ENCODE measurements at regions not wholly inside any gene's neighbourhood (a gene's known extent, or its start where the extent isn't known, plus 50 kb on each side); places are given as distances from the start of the nearest gene placed in this dataset.

DNA sequence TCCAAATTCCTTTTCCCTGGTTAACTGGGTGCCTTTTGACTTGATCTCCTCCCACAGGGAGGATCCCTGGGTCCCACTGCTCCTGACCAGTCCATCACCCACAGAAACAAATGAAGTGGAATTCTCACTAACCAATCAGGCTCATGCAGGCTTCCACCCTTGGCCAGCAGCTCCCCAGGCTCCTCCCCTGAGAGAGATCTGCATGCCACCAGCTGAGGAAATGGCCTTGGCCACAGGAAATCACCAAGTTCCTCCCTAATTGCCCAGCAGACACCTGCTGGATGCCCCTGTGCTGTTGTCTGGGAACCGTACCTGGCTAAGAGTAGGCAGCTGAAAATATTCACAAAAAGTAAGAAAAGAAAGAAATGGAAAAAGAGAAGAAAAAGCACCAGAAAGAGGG, 207.4 kb downstream of the NCK2 start:
- H3K27me3 Mint-ChIP-seq (ENCODE audit: unreplicated experiment): no peaks in the 10 kb centered on the region
- BruUV-seq (replicated peaks): no TSS peak

GRCh38 chr2:105951384-105951694, 206.6 kb downstream of the NCK2 start:
- intact Hi-C loops (cut with micrococcal nuclease; ENCODE audit: unreplicated experiment): no loop called here
- no peaks in the 10 kb centered on the region for H3K9me3 Mint-ChIP-seq (ENCODE audit: low read depth, unreplicated experiment)
- H3K36me3 Mint-ChIP-seq (ENCODE audit: insufficient read depth, unreplicated experiment): no peaks in the 10 kb centered on the region
- CTCF ChIA-PET: no interaction called here
- no peak overlapping the region for H3K27ac Mint-ChIP-seq (ENCODE audit: unreplicated experiment)
- TF ChIP-seq CTCF (IDR thresholded peaks at IDR 0.05; ENCODE audit: unreplicated experiment): no peak
- H3K4me1 Mint-ChIP-seq (ENCODE audit: low read depth, unreplicated experiment): peaks cover 8% of the 10 kb centered on the region
- BruUV-seq (replicated peaks): no TSS peak
- H3K4me3 Mint-ChIP-seq (ENCODE audit: low read depth, unreplicated experiment): no peak overlapping the region
- no peaks in the 10 kb centered on the region for H3K27me3 Mint-ChIP-seq (ENCODE audit: unreplicated experiment)
- DNase-seq: no peak

More for the DNA sequence above, 207.4 kb downstream of the NCK2 start:
- Mint-ChIP-seq H3K27ac (ENCODE audit: unreplicated experiment) (no peak overlapping the region), H3K4me1 (ENCODE audit: low read depth, unreplicated experiment) (peaks cover 8% of the 10 kb centered on the region), H3K9me3 (ENCODE audit: low read depth, unreplicated experiment) (no peaks in the 10 kb centered on the region), H3K4me3 (ENCODE audit: low read depth, unreplicated experiment) (no peak overlapping the region), H3K36me3 (ENCODE audit: insufficient read depth, unreplicated experiment) (no peaks in the 10 kb centered on the region)
- intact Hi-C loops (cut with micrococcal nuclease; ENCODE audit: unreplicated experiment): no loop called here
- TF ChIP-seq CTCF (IDR thresholded peaks at IDR 0.05; ENCODE audit: unreplicated experiment): no peak
- no peak for DNase-seq
- CTCF ChIA-PET: no interaction called here

DNA sequence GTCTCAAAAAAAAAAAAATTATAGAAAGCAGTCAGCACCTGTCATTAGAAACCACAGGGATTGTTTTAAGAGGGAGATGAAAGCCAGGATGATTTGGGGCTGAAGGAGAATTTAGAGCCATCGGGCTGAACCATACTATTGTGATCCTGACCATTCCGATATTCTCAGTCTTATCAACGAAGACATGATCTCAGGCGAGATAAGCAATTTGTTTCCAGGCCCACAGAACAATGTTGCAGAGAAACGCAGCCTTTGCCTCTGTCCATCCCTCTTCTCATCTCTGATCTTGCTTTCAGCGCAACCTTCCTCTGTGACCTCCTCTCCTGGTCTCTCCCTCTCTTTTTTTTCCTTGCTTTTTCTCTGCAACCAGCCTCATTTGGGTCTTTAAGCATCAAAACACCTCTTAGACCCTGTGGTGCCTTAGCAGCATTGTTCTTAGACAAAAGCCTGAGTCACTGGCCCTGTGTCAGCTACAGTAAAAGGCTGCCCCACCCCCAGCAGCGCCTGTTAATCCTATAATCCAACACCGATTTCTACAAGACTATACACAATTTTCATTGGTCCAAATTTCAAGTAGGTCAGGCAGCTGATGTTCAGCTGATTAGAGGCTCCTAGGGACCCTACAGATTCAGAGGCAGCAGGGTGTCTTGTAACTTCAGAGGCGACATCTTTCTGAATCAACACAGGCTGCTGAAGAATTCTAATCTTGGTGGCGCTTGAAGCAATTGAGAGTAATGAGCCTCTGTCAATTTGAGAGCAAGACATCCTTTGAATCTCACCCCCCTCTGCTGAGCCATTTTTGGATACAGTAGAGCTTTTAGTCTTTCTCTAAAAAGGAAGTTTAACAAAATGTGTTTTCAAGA, 206.0 kb downstream of the NCK2 start:
- CTCF ChIA-PET: no interaction called here
- intact Hi-C loops (cut with micrococcal nuclease; ENCODE audit: unreplicated experiment): no loop called here
- Mint-ChIP-seq H3K27me3 (ENCODE audit: unreplicated experiment) (no peaks in the 10 kb centered on the region), H3K9me3 (ENCODE audit: low read depth, unreplicated experiment) (no peaks in the 10 kb centered on the region), H3K4me3 (ENCODE audit: low read depth, unreplicated experiment) (no peak overlapping the region), H3K36me3 (ENCODE audit: insufficient read depth, unreplicated experiment) (no peaks in the 10 kb centered on the region), H3K4me1 (ENCODE audit: low read depth, unreplicated experiment) (peaks cover 8% of the 10 kb centered on the region), H3K27ac (ENCODE audit: unreplicated experiment) (no peak overlapping the region)
- no peak for DNase-seq
- TF ChIP-seq CTCF (IDR thresholded peaks at IDR 0.05; ENCODE audit: unreplicated experiment): no peak
- no TSS peak for BruUV-seq (replicated peaks)

DNA sequence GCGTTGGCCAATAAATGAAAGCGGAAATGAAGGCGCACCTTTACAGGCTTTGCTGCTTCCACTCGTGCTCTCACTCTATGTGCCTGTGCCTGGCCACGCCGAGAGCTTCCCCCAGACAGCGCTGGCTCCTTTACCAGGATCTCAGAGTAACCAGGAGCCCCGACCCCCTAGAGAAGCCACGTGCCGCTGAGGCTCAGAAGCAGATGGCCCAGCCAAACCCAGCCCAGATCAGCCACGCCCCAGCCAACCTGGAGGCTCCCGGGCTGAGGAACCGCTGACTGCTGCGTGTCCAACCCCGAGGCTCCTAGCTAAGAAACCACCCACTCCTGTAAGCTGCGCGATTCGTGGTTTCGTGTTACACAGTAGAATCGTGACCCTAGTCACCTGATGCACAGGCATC, 199.3 kb downstream of the NCK2 start:
- no peak for TF ChIP-seq CTCF (IDR thresholded peaks at IDR 0.05; ENCODE audit: unreplicated experiment)
- Mint-ChIP-seq H3K27ac (ENCODE audit: unreplicated experiment) (no peak overlapping the region), H3K4me1 (ENCODE audit: low read depth, unreplicated experiment) (no peaks in the 10 kb centered on the region), H3K36me3 (ENCODE audit: insufficient read depth, unreplicated experiment) (no peaks in the 10 kb centered on the region), H3K27me3 (ENCODE audit: unreplicated experiment) (no peaks in the 10 kb centered on the region), H3K4me3 (ENCODE audit: low read depth, unreplicated experiment) (no peak overlapping the region), H3K9me3 (ENCODE audit: low read depth, unreplicated experiment) (no peaks in the 10 kb centered on the region)
- BruUV-seq (replicated peaks): no TSS peak
- no peak for DNase-seq
- CTCF ChIA-PET: no interaction called here
- intact Hi-C loops (cut with micrococcal nuclease; ENCODE audit: unreplicated experiment): no loop called here

All from Calu3 (cell line).